ENCODE measurements at regions not wholly inside any gene's neighbourhood (a gene's known extent, or its start where the extent isn't known, plus 50 kb on each side); places are given as distances from the start of the nearest gene placed in this dataset.

- TF ChIP-seq CTCF (IDR thresholded peaks at IDR 0.05) (no peak), EZH2 (IDR thresholded peaks at IDR 0.05; ENCODE audit: borderline replicate concordance, insufficient read depth, low read depth, low read length, poor library complexity, severe bottlenecking) (no peak)
These were observed 115.4 kb upstream of the FBXL7 start for GRCh38 chr5:15384581-15384980.

All from B cell (primary cell).